K562 (cell line): ENCODE measurements at regions not wholly inside any gene's neighbourhood (a gene's known extent, or its start where the extent isn't known, plus 50 kb on each side); places are given as distances from the start of the nearest gene placed in this dataset.

Source experiments
- ATAC-seq: fragments of 200-7000 bp; cut with Tn5 transposase; 3 replicates; pipeline ENCODE4 v1.9.1; 2020; ENCODE audit warnings: moderate library complexity
- BruUV-seq: library from RNA; stranded (reverse); fragments of 400-500 nt; replicated peaks from 2 replicates; lab custom pipeline; 2021; lab: Mats Ljungman, UMichigan
- CTCF ChIA-PET: fragments of 300-600 bp; formaldehyde crosslinking; extraction: SDS; loops from one replicate; lab custom pipeline; 2021; ENCODE audit warnings: low intra/inter-chr PET ratio; lab: Yijun Ruan, JAX
- POLR2A ChIA-PET: fragments of 300-600, 350-650 bp; sonication (Branson Sonifier 250); formaldehyde crosslinking; extraction: SDS; loops from one replicate; lab custom pipeline; 2021; ENCODE audit warnings: antibody characterized with exemption, inconsistent platforms; lab: Yijun Ruan, JAX
- DNase-seq, 4 experiments: peaks; one replicate each; pipeline versions ENCODE4 v3.0.0 to v3.0.0-alpha.2; 2011 to 2018; ENCODE audit warnings: low spot score in 3 of 4, mixed read lengths in 3 of 4; ENCODE audit errors: extremely low read depth in 1 of 4
- FAIRE-seq: peaks from 2 replicates; lab custom pipeline; 2011; peaks lifted over from hg19 to GRCh38; lab: Jason Lieb, UNC
- H2AFZ ChIP-seq: 2 replicates; pipeline ENCODE4 v1.6.0; 2011; ENCODE audit warnings: low read depth, low read length, control low read depth, inconsistent platforms
- H3K27ac ChIP-seq: fragments of 200-600 bp; 3 replicates; pipeline ENCODE4 v1.8.0; 2011; ENCODE audit warnings: low read depth, mild to moderate bottlenecking, control low read depth, inconsistent platforms, low read length, moderate library complexity, mixed read lengths; ENCODE audit errors: extremely low read depth
- H3K27me3 ChIP-seq, 2 experiments: fragments of 300-600 bp in 1 of 2; 2 replicates in 1 of 2; 3 replicates in 1 of 2; pipeline versions ENCODE4 v1.6.0 to v1.8.0; 2011; ENCODE audit warnings: inconsistent platforms in 2 of 2, low read length in 2 of 2, mild to moderate bottlenecking in 1 of 2, mixed read lengths in 1 of 2, moderate library complexity in 1 of 2; ENCODE audit not compliant: control insufficient read depth in 2 of 2, insufficient read depth in 2 of 2
- H3K36me3 ChIP-seq: fragments of 300-600 bp; 3 replicates; pipeline ENCODE4 v1.8.0; 2011; ENCODE audit warnings: mild to moderate bottlenecking, low read length, inconsistent platforms; ENCODE audit not compliant: control insufficient read depth, insufficient read depth
- H3K4me1 ChIP-seq, 2 experiments: fragments of 200-600 bp in 1 of 2; replicated peaks in 1 of 2; 2 replicates in 1 of 2; 3 replicates in 1 of 2; pipeline versions ENCODE4 v1.5.1 to v1.8.0; 2011; ENCODE audit warnings: inconsistent platforms in 2 of 2, low read length in 2 of 2, mild to moderate bottlenecking in 1 of 2, mixed read lengths in 1 of 2, moderate library complexity in 1 of 2; ENCODE audit not compliant: control insufficient read depth in 2 of 2, insufficient read depth in 2 of 2
- H3K4me2 ChIP-seq: 2 replicates; pipeline ENCODE4 v1.6.1; 2011; ENCODE audit warnings: low read length, control low read depth, inconsistent platforms, mixed read lengths; ENCODE audit not compliant: insufficient read depth
- H3K4me3 ChIP-seq: fragments of 200-600 bp; sonication (generic), shearing (Covaris generic); 2 replicates; pipeline ENCODE4 v1.5.1; 2016; ENCODE audit warnings: control low read depth, inconsistent platforms
- H3K79me2 ChIP-seq: fragments of 200-600 bp; 3 replicates; pipeline ENCODE4 v1.8.0; 2011; ENCODE audit warnings: low read length, inconsistent platforms; ENCODE audit not compliant: control insufficient read depth, insufficient read depth
- H3K9ac ChIP-seq, 2 experiments: 2 replicates each; pipeline versions ENCODE4 v1.6.0 to v1.6.1; 2011; ENCODE audit warnings: low read depth in 2 of 2, low read length in 2 of 2, control low read depth in 1 of 2, inconsistent platforms in 1 of 2, mild to moderate bottlenecking in 1 of 2, mixed read lengths in 1 of 2; ENCODE audit not compliant: insufficient read depth in 1 of 2
- H3K9me1 ChIP-seq: one replicate; pipeline ENCODE4 v1.6.0; 2011; ENCODE audit warnings: inconsistent platforms, mild to moderate bottlenecking, low read length, moderate library complexity; ENCODE audit not compliant: control insufficient read depth, insufficient read depth
- H3K9me3 ChIP-seq: replicated peaks from 2 replicates; pipeline ENCODE4 v1.5.1; 2011; ENCODE audit warnings: low read depth, low read length, inconsistent platforms; ENCODE audit not compliant: control insufficient read depth, insufficient read depth
- H4K20me1 ChIP-seq: replicated peaks from 2 replicates; pipeline ENCODE4 v1.6.1; 2011; ENCODE audit warnings: low read length, inconsistent platforms, mixed read lengths; ENCODE audit not compliant: control insufficient read depth, insufficient read depth
- COPS2 ChIP-seq: fragments of 450-650 bp; conservative IDR thresholded peaks from 2 replicates; pipeline ENCODE4 v1.6.1; 2016; ENCODE audit warnings: mild to moderate bottlenecking, moderate library complexity
- ESRRB ChIP-seq: fragments of 250-450 bp; sonication (Bioruptor Pico); IDR thresholded peaks from 2 replicates; pipeline ENCODE4 v1.5.0; 2020; ENCODE audit warnings: mild to moderate bottlenecking, moderate library complexity, borderline replicate concordance
- IFI16 ChIP-seq: fragments of 250-450 bp; sonication (Bioruptor Pico); IDR thresholded peaks from 2 replicates; pipeline ENCODE4 v2.1.2; 2022; ENCODE audit warnings: mild to moderate bottlenecking, inconsistent platforms
- ZFP1 ChIP-seq: fragments of 450-650 bp; formaldehyde crosslinking; IDR thresholded peaks from 2 replicates; pipeline ENCODE4 v1.4.0; 2020; ENCODE audit warnings: mild to moderate bottlenecking, mixed read lengths
- ZNF12 ChIP-seq: sonication (generic); formaldehyde crosslinking; IDR thresholded peaks from 2 replicates; pipeline ENCODE4 v1.4.0; 2020; ENCODE audit warnings: mild to moderate bottlenecking, missing genetic modification reagents
- WGBS: fragments of 100-300 bp; shearing (Covaris generic); methylation state at CpG from one replicate; pipeline ENCODE4 v1.1.6; 2016; ENCODE audit warnings: low coverage, mixed read lengths; ENCODE audit not compliant: insufficient coverage; ENCODE audit errors: missing lambda C conversion rate; 5-methylcytosine and 5-hydroxymethylcytosine counted together
- in situ Hi-C: fragments of 300-500 bp; cut with MboI; formaldehyde crosslinking; loops from 4 replicates; pipeline ENCODE4 v1.15.0; 2018; ENCODE audit warnings: inconsistent platforms, mixed read lengths
- intact Hi-C: fragments of 100-400 bp; cut with micrococcal nuclease; formaldehyde crosslinking; loops from 2 replicates; pipeline ENCODE4 v1.14.2; 2022
- TF ChIP-seq, protein P1 (sequence below): fragments of 450-650 bp; formaldehyde crosslinking; IDR thresholded peaks from 2 replicates; pipeline ENCODE4 v1.4.0; 2022; ENCODE audit warnings: missing genetic modification characterization
- TF ChIP-seq, protein P2 (sequence below), 2 experiments: fragments of 150-350 bp in 1 of 2; IDR thresholded peaks; 2 replicates each; pipeline ENCODE4 v1.6.1; 2012 to 2016; ENCODE audit warnings: low read depth in 2 of 2, low read length in 2 of 2, mild to moderate bottlenecking in 1 of 2, moderate library complexity in 1 of 2
- TF ChIP-seq, protein P3 (sequence below): fragments of 250-450 bp; sonication (Bioruptor Pico); IDR thresholded peaks from 2 replicates; pipeline ENCODE4 v1.4.0; 2020; ENCODE audit warnings: mild to moderate bottlenecking, moderate library complexity, borderline replicate concordance
- TF ChIP-seq, protein P4 (sequence below), 3 experiments: fragments of 200-800 bp in 1 of 3; fragments of 250-450 bp in 1 of 3; fragments of 450-650 bp in 1 of 3; sonication (Bioruptor Pico) in 1 of 3; sonication (Bioruptor generic) in 1 of 3; formaldehyde crosslinking in 1 of 3; IDR thresholded peaks; 2 replicates each; pipeline versions ENCODE4 v1.6.1 to v1.8.0; 2016 to 2022; ENCODE audit warnings: mild to moderate bottlenecking in 2 of 3, missing genetic modification characterization in 2 of 3, missing compliant biosample characterization in 1 of 3, moderate library complexity in 1 of 3

DNA sequence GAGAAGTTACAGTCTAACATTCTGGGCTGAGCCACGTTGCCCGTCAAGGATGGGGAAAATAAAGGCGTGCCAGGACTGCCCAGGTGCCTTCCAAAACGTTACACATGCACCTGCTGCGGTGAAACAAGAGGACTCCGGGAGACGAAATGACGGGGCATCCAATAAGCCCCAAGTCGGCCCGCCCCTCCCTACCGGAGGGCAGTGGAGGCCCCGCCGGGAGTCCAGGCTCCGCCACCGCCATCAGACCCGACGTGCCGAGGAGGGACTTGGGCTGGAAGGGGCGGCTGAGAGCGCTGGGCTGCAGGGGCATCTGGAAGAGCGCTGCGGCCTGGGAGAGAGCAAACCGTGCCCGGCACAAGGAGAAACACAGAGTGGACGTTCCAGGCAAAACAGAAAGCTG lies 112.5 kb upstream of the GPC1 start:
- no peaks in the 10 kb centered on the region; a peak in 2 of 5 replicates for H3K4me1 ChIP-seq
- CTCF ChIA-PET, result no interaction called here
- intact Hi-C loops (no loop called here), in situ Hi-C loops (no loop called here)
- no TSS peak for BruUV-seq
- peaks cover 8 to 63% of the 10 kb centered on the region in 2 experiments; a peak in 4 of 5 replicates for H3K27me3 ChIP-seq
- ATAC-seq (no peak), DNase-seq (no peak), FAIRE-seq (no peak)
- 3% methylated on average over 13 of the region's 25 CpGs for WGBS
- no peak overlapping the region for H3K27ac ChIP-seq
- H3K9me3 ChIP-seq, result no peaks in the 10 kb centered on the region
- TF ChIP-seq IFI16 (CRISPR knock-in tag) (no peak), ESRRB (CRISPR knock-in tag) (no peak), ZNF12 (CRISPR knock-in tag) (no peak), ZFP1 (CRISPR knock-in tag) (no peak), COPS2 (no peak)
- TF ChIP-seq, protein P1, sequence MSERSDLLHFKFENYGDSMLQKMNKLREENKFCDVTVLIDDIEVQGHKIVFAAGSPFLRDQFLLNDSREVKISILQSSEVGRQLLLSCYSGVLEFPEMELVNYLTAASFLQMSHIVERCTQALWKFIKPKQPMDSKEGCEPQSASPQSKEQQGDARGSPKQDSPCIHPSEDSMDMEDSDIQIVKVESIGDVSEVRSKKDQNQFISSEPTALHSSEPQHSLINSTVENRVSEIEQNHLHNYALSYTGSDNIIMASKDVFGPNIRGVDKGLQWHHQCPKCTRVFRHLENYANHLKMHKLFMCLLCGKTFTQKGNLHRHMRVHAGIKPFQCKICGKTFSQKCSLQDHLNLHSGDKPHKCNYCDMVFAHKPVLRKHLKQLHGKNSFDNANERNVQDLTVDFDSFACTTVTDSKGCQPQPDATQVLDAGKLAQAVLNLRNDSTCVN (CRISPR knock-in tag), result no peak
- TF ChIP-seq, protein P2, sequence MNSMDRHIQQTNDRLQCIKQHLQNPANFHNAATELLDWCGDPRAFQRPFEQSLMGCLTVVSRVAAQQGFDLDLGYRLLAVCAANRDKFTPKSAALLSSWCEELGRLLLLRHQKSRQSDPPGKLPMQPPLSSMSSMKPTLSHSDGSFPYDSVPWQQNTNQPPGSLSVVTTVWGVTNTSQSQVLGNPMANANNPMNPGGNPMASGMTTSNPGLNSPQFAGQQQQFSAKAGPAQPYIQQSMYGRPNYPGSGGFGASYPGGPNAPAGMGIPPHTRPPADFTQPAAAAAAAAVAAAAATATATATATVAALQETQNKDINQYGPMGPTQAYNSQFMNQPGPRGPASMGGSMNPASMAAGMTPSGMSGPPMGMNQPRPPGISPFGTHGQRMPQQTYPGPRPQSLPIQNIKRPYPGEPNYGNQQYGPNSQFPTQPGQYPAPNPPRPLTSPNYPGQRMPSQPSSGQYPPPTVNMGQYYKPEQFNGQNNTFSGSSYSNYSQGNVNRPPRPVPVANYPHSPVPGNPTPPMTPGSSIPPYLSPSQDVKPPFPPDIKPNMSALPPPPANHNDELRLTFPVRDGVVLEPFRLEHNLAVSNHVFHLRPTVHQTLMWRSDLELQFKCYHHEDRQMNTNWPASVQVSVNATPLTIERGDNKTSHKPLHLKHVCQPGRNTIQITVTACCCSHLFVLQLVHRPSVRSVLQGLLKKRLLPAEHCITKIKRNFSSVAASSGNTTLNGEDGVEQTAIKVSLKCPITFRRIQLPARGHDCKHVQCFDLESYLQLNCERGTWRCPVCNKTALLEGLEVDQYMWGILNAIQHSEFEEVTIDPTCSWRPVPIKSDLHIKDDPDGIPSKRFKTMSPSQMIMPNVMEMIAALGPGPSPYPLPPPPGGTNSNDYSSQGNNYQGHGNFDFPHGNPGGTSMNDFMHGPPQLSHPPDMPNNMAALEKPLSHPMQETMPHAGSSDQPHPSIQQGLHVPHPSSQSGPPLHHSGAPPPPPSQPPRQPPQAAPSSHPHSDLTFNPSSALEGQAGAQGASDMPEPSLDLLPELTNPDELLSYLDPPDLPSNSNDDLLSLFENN (IDR thresholded peaks at IDR 0.05; ENCODE audit: low read depth in 2 of 2, low read length in 2 of 2), result no peak
- TF ChIP-seq, protein P3, sequence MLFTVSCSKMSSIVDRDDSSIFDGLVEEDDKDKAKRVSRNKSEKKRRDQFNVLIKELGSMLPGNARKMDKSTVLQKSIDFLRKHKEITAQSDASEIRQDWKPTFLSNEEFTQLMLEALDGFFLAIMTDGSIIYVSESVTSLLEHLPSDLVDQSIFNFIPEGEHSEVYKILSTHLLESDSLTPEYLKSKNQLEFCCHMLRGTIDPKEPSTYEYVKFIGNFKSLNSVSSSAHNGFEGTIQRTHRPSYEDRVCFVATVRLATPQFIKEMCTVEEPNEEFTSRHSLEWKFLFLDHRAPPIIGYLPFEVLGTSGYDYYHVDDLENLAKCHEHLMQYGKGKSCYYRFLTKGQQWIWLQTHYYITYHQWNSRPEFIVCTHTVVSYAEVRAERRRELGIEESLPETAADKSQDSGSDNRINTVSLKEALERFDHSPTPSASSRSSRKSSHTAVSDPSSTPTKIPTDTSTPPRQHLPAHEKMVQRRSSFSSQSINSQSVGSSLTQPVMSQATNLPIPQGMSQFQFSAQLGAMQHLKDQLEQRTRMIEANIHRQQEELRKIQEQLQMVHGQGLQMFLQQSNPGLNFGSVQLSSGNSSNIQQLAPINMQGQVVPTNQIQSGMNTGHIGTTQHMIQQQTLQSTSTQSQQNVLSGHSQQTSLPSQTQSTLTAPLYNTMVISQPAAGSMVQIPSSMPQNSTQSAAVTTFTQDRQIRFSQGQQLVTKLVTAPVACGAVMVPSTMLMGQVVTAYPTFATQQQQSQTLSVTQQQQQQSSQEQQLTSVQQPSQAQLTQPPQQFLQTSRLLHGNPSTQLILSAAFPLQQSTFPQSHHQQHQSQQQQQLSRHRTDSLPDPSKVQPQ, result no peak
- TF ChIP-seq, protein P4, sequence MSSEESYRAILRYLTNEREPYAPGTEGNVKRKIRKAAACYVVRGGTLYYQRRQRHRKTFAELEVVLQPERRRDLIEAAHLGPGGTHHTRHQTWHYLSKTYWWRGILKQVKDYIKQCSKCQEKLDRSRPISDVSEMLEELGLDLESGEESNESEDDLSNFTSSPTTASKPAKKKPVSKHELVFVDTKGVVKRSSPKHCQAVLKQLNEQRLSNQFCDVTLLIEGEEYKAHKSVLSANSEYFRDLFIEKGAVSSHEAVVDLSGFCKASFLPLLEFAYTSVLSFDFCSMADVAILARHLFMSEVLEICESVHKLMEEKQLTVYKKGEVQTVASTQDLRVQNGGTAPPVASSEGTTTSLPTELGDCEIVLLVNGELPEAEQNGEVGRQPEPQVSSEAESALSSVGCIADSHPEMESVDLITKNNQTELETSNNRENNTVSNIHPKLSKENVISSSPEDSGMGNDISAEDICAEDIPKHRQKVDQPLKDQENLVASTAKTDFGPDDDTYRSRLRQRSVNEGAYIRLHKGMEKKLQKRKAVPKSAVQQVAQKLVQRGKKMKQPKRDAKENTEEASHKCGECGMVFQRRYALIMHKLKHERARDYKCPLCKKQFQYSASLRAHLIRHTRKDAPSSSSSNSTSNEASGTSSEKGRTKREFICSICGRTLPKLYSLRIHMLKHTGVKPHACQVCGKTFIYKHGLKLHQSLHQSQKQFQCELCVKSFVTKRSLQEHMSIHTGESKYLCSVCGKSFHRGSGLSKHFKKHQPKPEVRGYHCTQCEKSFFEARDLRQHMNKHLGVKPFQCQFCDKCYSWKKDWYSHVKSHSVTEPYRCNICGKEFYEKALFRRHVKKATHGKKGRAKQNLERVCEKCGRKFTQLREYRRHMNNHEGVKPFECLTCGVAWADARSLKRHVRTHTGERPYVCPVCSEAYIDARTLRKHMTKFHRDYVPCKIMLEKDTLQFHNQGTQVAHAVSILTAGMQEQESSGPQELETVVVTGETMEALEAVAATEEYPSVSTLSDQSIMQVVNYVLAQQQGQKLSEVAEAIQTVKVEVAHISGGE (CRISPR knock-in tag; IDR thresholded peaks at IDR 0.05), result no peak
- POLR2A ChIA-PET, result no interaction called here
- no peaks in the 10 kb centered on the region for H3K36me3 ChIP-seq
- 0 out of 2 replicates have a peak, but pooled peaks cover 3% of the 10 kb centered on the region for H4K20me1 ChIP-seq
- H3K79me2 ChIP-seq, result no peaks in the 10 kb centered on the region
- no peak overlapping the region for H2AFZ ChIP-seq
- H3K9me1 ChIP-seq, result no peaks in the 10 kb centered on the region
- H3K4me2 ChIP-seq, result no peak overlapping the region
- H3K9ac ChIP-seq, result no peak overlapping the region
- H3K4me3 ChIP-seq, result no peak overlapping the region
